ENCODE measurements at regions not wholly inside any gene's neighbourhood (a gene's known extent, or its start where the extent isn't known, plus 50 kb on each side); places are given as distances from the start of the nearest gene placed in this dataset.
"Not testable (repeated sequence)": the region's sequence is repeated elsewhere in the genome, so short reads cannot be mapped to it uniquely, and the experiment has no call there.

DNA sequence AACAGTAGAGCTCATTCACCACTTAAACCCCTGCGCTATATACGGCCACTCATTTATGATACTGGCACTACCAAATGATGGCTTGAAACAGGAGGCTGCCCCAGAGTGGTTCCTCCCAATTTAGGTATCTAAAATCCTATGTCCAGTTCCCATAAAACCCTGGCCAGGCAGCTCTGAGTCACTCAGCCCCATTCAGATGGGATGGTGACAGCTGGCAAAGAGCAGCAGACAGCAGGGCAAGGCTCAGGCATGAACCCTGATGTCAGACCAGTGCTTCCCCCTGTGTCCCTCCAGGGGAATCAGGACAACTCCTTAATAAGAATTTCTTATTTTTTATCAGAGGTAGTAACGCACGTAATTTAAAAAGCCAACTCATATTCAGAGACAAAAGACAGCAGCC, 77.2 kb upstream of the RNU6-1 start:
- no peak for ATAC-seq
- no peak for DNase-seq (ENCODE audit: low spot score)
- intact Hi-C loops (cut with DNase I) = no loop called here

DNA sequence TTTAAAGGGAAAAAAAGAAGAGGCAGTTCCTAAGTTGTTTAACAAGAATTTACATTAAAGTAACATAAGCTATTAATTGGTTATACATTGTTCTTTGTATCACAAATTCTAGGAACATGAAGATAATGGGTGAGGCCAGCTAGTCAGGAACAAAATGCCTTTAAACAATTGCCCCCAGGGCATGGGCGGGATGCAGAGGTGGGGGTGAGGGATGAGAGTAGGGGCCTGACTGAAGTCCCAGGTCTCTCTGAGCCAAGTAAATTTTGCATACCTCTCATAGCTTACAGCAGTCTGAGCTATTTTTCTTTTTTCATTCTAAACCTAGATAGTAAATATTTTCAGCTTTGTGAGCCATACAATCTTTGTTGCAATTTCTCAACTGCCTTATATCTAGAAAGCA, 77.8 kb upstream of the RNU6-1 start:
- intact Hi-C loops (cut with DNase I) = no loop called here
- DNase-seq (ENCODE audit: low spot score) (no peak), ATAC-seq (no peak)

DNA sequence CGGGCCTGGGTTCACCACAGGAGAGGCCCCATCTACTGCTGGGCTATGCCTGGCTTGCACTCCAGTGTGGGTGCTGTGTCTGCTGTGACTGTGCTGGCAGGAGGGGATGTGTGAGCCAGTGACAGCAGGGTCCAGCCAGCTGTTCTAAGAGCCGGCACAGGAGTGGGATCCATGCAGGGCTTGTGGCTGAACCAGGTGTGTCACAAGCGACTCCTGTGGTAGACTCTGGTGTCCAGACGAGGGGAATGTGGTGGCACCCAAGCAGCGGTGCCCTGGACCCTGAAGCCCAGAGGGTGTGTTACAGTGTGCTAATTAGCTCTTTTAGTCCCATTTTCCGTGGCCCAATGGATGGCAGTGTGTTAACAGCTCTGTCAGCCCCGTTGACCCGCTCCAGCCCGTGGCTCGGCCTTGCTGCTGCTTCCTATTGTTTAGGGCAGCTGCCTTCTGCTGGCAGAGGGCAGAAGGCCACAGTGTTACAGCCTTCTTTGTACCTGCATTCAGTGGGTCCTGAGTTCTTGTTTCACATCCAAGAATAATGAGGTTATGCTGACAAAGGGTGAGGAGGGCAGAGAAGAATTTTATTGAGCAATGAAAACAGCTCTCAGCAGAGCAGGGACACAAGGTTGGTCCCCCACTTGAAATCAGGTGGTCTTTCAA, 78.5 kb upstream of the RNU6-1 start:
- ATAC-seq (no peak), DNase-seq (ENCODE audit: low spot score) (no peak)
- intact Hi-C loops (cut with DNase I) = no loop called here

DNA sequence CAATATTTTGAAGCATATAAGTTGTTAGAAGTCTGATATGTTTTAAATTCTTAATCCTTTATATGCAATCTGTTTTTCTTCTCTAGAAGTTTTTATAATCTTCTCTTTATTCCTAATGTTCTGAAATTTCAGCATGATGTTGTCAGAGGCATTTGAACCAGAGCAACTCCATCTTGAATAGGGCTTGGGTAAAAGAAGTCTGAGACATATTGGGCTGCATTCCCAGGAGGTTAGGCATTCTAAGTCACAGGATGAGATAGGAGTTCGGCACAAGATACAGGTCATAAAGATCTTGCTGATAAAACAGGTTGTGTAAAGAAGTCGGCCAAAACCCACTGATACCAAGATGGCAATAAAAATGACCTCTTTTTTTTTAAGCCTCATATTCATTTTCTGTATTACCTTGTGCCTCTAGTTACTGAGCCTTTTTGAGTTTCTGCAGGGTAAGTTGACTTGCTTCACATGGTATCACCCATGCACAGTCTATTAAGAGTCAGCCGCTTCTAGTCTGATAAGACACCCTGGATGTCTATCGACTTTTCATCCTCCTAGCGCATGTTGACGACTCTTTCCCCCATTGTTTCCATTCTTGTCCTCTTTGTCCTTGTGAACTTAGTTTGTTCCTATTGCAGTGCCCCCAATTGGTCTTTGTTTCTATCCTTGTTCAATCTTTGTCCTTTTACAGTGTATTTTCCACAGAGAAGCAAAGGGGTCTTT, 80.8 kb upstream of the RNU6-1 start:
- no peak for DNase-seq (ENCODE audit: low spot score)
- ATAC-seq = no peak
- intact Hi-C loops (cut with DNase I) = no loop called here

DNA sequence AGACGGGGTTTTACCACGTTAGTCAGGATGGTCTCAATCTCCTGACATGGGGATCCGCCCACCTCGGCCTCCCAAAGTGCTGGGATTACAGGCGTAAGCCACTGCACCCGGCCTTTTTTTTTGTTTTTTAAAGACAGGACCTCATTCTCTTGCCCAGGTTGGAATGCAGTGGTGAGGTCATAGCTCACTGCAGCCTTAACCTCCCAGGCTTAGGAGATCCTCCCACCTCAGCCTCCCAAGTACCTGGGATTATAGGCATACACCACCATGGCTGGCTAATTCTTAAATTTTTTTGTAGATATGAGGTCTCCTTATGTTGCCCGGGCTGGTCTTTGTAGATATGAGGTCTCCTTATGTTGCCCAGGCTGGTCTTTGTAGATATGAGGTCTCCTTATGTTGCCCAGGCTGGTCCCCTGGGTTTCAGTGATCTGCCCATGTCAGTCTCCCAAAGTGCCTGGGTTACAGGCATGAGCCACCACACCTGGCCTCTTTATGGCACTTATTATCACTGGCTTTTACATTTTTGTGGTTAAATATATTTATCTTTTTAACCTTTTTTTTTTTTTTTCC, 82.3 kb upstream of the RNU6-1 start:
- intact Hi-C loops (cut with DNase I) = no loop called here
- DNase-seq (ENCODE audit: low spot score) = no peak
- no peak for ATAC-seq

DNA sequence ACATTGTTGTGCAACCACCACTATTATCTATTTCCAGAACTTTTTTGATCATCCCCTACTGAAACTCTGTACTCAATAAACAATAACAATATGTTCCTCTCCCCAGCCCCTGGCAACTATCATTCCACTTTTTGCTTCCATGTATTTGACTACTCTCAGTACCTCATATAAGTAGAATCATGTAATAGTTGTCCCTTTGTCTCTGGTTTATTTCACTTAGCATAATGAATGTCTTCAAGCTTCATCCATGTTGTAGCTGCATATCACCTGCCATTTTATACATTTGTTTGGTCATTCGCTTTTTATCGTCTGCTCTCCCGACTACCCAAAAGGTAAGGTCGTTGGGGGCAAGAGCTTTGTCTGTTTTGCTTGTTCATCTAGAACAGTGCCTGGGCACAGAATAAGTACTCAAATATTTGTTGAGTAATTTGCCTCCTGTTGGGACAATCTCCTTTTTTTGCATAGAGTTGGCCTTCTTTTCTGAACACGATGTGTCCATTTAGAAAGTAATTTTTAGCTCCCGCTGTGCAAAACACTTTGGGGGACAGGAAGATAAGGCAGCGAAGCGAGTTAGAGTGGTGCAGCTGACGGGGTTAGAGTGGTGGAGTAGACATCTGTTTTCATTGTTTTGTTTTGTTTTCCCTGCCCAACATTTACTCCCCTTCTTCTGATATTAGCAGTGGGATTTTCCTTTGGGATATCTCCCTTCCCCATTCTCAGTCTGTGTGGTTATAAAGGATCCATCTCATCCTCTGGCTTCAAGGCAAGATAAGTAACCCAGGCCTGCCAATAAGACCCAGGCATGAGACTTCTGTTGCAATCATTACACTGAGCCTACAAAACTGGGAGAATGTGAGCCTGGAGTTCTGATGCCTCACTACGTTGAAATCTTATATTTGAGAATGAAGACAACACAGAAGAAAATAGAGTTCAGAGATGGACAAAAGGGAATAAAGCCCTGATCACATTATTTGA, 83.4 kb upstream of the RNU6-1 start:
- DNase-seq (ENCODE audit: low spot score) (no peak), ATAC-seq (peak; percentile 95)
- intact Hi-C loops (cut with DNase I) = no loop called here

DNA sequence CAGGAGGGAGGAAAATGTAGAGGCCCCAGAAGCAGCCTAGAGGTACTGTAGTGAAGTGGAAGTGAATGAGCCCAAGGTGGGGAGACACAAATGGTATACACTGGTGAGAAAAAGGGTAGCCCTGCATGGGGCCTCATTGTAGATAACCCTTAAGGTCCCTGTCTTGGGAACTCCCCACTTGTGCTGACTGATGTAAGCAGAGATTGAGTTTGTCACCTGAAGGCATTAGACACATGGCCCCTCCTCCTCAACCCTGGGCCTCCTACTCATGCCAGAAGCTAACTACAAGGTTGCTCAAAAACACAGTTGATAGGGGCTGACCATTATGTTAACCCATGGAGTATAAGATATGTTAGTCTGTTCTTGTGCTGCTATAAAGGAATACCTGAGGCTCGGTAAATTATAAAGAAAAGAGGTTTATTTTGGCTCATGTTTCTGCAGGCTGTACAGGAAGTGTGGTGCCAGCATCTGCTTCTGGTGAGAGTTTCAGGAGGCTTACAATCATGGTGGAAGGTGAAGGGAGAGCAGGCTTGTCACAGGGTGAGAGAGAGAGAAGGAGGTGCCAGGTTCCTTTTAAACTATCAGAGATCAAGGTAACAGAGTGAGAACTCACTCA, 84.6 kb upstream of the RNU6-1 start:
- DNase-seq (ENCODE audit: low spot score) = no peak
- intact Hi-C loops (cut with DNase I) = no loop called here
- ATAC-seq = no peak

DNA sequence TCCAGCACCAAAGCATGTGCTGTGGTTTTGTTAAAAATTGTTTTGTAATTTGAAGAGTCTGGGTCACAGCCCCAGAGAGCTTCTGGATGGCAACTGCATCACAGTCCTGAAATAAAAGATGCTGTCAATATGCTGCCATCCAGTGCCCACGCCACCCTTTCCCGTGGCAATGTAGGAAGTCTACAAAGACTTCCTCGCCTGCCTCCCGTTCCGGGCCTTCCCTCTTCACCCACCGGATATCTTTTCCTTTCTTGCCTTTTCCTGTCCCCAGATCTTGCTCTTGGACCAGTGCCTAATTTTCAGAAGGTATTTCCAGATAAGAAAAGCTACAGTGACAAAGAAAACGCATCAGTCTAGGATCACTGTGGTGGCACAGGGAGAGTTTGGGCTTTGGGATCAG, 85.3 kb upstream of the RNU6-1 start:
- intact Hi-C loops (cut with DNase I) = no loop called here
- no peak for ATAC-seq

DNA sequence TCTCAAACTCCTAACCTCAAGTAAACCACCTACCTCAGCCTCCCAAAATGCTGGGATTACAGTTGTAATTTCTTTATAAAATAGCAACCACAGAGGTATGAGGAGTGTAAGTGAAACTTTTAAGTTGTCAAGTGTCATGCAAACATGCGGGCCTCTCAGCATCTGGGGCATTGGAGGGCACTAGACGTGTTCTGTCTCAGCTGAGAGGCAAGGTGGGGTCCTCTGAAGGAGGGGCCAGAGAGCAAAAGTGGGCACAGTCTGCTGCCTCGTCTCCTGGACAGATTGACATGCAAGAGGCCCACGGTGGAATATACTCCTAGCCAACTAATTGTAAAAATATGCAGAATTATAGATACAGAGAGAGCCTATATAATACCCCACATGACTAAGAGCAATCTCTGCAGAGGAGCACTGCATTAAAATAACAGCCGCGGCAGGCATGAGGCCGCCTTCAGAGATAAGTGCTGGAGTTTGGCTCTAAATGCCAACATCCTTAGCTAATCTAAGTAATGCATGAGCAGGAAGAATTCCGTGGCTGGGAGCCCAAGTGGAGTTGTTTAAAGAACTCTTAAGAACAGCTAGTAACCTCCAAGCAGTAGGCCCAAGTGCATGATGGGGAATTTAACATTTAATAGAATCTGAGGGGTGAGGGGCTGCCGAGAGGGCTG, 87.8 kb upstream of the RNU6-1 start:
- no peak for DNase-seq (ENCODE audit: low spot score)
- no peak for ATAC-seq
- intact Hi-C loops (cut with DNase I) = no loop called here

More for the DNA sequence above, 85.3 kb upstream of the RNU6-1 start:
- no peak for DNase-seq (ENCODE audit: low spot score)

DNA sequence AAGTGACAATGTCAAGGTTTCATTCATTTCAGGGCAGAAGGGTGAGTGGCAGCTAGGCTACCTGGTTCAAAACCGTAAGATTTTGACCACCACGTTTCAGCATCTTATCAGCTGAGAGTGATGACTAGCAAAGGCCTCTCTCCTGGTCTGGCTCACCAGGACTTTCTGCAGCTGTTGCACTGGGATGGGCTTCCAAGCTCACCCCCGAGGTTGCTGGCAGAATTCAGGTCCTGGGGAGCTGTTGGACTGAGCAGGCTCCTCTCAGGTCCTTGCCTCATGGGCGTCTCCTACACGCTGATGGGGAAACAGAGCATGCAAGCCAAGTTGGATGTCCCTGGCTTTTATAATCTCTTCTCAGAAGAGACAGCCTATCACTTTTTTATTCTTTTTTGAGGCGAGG, 88.8 kb upstream of the RNU6-1 start:
- no peak for ATAC-seq
- intact Hi-C loops (cut with DNase I) = no loop called here
- DNase-seq (ENCODE audit: low spot score) = no peak

DNA sequence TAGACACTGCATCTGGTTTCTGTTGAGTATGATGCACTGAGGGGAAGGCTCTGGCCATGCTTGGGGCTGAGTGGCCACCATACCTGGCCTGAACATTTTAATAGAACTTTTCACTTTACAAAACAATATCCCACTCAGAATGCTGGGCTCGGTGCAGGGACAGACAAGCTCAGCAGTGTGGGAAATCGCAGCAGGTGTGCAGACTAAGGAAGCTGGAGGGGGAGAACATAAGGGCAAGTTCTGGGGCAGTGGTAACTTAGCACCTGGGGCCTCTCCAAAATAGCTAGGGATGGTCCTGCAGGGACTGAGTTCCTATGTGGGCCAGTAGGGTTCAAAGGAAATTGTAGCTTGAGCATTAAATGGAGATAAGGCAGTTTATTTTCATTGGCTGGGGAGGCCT, 90.9 kb upstream of the RNU6-1 start:
- intact Hi-C loops (cut with DNase I) = no loop called here
- DNase-seq (ENCODE audit: low spot score) (no peak), ATAC-seq (no peak)

DNA sequence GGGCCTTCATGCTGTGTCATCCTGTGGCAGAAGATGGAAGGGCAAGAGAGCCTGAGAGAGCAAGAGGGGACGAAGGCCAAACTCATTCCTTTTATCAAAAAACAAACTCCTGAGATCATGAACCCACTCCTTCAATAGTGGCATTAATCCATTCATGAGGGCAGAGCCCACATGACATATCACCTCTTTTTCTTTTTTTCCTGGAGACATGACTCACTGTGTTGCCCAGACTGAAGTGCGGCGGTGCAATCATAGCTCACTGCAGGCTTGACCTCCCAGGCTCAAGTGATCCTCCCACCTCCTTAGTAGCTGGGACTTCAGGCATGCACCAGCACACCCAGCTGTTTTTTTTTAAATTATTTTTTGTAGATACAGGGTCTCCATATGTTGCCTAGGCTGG, 92.0 kb upstream of the RNU6-1 start:
- intact Hi-C loops (cut with DNase I) = no loop called here
- DNase-seq (ENCODE audit: low spot score) = no peak
- ATAC-seq = no peak

DNA sequence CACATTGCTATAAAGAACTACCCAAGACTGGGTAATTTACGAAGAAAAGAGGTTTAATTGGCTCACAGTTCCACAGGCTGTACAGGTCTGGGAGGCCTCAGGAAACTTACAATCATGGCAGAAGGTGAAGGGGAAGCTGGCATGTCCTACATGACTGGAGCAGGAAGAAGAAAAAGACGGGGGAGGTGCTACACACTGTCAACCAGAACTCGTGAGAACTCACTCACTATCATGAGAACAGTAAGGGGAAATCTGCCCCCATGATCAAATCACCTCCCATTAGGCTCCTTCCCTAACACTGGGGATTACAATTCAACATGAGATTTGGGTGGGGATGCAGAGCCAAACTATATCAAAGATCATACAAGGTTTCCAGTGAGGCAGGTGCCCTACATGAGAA, 94.3 kb upstream of the RNU6-1 start:
- DNase-seq (ENCODE audit: low spot score); ATAC-seq; intact Hi-C loops (cut with DNase I): not testable (repeated sequence)

DNA sequence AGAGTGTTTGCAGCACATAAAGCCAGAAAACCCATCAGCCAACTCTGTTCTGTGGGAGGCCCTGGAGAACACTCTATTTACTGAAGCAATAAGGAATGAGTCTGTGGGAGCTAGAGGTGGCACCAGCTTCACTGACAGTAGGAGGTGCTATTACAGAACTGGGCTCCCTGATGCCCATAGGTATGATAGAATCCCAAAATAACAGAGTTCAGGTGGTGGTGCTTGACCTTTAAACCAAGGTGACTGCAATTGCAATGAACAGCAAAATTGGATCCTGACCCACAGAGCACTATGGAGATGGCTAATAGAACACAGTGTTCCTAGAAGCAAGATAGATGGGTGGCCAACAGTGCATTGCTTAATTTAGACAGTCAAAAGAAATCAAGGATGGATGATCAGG, 95.4 kb upstream of the RNU6-1 start:
- intact Hi-C loops (cut with DNase I) = no loop called here
- DNase-seq (ENCODE audit: low spot score) = no peak
- no peak for ATAC-seq

DNA sequence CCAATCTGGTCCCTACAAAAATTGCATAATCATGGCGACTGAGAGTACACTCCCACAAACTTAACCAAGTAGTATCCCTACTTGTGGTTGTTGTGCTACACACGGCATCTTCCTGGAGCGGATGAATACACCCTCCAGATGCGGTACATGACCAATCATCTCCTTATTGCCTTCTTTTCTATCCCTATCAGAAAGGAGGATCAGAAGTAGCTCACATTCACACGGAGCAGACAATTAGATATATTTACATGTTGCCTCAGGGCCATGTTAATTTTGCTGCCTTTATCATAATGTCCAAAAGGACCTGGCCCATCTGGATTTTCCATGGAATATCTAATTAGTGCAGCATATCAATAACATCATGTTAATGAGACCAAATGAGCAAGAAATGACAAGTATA, 96.4 kb upstream of the RNU6-1 start:
- intact Hi-C loops (cut with DNase I) = no loop called here
- no peak for ATAC-seq

DNA sequence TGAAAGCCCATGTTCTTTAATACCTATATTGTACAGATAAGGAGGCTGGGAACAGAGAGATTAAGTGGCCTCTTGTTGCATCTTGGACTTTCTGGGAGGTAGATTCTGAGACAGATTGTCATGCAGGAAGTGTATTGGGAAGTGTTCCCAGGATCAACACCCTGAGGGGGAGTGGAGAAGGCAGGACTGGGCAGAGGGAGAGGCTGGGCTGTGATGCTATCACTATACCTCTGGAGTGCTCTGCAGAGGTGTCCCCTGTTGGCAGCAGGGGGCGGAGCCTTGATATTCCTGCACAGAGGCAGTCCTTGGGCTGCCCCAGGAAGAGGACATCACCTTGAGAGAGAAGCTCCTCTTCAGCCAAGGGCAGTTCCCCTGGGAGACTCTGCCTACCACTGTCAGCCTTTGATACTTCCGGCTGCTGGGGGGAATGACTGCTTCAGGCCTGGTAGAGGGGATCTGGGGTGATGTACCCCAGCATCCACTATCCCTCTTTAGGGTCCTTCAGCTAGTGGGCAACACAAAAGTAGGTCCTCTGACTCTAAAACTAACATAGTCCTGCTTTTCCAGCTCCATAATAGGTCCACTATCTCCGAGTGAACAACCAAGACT, 97.4 kb upstream of the RNU6-1 start:
- intact Hi-C loops (cut with DNase I) = no loop called here
- DNase-seq (ENCODE audit: low spot score) = no peak
- peak; percentile 38 for ATAC-seq

More for the DNA sequence above, 96.4 kb upstream of the RNU6-1 start:
- DNase-seq (ENCODE audit: low spot score) = no peak

DNA sequence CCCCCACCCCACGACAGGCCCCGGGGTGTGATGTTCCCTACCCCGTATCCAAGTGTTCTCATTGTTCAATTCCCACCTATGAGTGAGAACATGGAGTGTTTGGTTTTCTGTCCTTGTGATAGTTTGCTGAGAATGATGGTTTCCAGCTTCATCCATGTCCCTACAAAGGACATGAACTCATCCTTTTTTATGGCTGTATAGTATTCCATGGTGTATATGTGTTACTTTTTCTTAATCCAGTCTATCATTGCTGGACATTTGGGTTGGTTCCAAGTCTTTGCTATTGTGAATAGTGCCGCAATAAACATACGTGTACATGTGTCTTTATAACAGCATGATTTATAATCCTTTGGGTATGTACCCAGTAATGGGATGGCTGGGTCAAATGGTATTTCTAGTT, 99.3 kb upstream of the RNU6-1 start:
- intact Hi-C loops (cut with DNase I) = not testable (repeated sequence)

More for the DNA sequence above, 99.3 kb upstream of the RNU6-1 start:
- ATAC-seq; DNase-seq (ENCODE audit: low spot score): not testable (repeated sequence)

Data from sciatic nerve (tissue), 2 donors.